Large intestine (tissue), 3 donors: ENCODE measurements at regions not wholly inside any gene's neighbourhood (a gene's known extent, or its start where the extent isn't known, plus 50 kb on each side); places are given as distances from the start of the nearest gene placed in this dataset.

Experiments
- DNase-seq, 2 donors: peaks; one replicate each; pipeline versions ENCODE4 v3.0.0 to v3.0.0-alpha.2; 2013
- H3K27ac ChIP-seq: one replicate; pipeline ENCODE4 v1.5.1; 2013; ENCODE audit warnings: low read length
- H3K27me3 ChIP-seq: 2 replicates; pipeline ENCODE4 v1.6.1; 2013; ENCODE audit warnings: low read length; ENCODE audit not compliant: control insufficient read depth, insufficient read depth
- H3K36me3 ChIP-seq: 2 replicates; pipeline ENCODE4 v1.6.1; 2013; ENCODE audit warnings: low read length; ENCODE audit not compliant: control insufficient read depth, insufficient read depth
- H3K4me1 ChIP-seq: one replicate; pipeline ENCODE4 v1.6.1; 2013; ENCODE audit warnings: low read length; ENCODE audit not compliant: control insufficient read depth, insufficient read depth
- H3K4me3 ChIP-seq: one replicate; pipeline ENCODE4 v1.5.1; 2013; ENCODE audit warnings: low read length
- H3K9me3 ChIP-seq: one replicate; pipeline ENCODE4 v1.6.1; 2013; ENCODE audit warnings: mild to moderate bottlenecking, low read depth, low read length, moderate library complexity; ENCODE audit not compliant: control insufficient read depth
- WGBS: methylation state at CpG from one replicate; pipeline ENCODE4 v1.1.5; 2013; ENCODE audit warnings: low lambda C conversion rate; ENCODE audit not compliant: insufficient coverage; 5-methylcytosine and 5-hydroxymethylcytosine counted together

DNA sequence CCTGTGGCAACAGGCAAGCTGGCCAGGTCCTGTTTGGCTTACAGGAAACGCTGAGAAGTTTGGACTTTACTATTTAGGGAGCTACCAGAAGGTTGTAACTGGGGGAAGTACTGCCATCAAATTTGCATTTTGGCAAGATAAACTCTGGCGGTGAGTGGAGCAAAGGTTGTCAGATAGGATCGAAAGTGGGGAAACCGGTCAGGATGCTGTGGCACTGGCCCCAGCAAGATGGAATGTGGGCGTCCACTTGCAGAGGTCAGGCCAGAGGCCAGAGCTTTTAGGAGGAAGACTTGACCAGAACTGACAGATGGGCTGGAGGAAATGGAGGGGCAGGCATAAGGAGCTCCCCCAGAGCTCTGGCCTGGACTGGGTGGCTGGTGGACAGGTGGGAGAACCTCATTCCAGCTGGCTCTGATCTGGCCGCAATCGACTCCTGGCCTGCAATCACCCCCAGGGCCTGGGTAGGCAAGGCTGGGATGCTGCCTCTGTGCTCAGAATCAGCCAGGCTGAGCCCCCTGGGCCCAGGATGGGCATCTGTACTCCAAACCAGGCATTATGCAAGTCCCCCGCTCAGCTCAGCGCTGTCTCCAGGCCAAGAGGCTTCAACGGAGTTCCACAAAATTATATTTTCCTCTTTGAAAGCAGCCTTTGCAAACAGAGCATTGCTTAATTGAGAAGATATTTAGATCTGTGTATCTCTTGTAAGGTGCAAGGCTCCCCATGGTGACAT, 178.3 kb upstream of the NECTIN1 start:
- peak overlapping the region; percentile 75 for H3K27ac ChIP-seq
- H3K36me3 ChIP-seq = no peaks in the 10 kb centered on the region
- H3K27me3 ChIP-seq = no peaks in the 10 kb centered on the region
- WGBS = no CpG with 5 or more reads among the region's 10 CpGs
- H3K9me3 ChIP-seq = no peaks in the 10 kb centered on the region
- peak; percentile 78 to 91 for DNase-seq
- peaks cover 84% of the 10 kb centered on the region for H3K4me1 ChIP-seq
- peak overlapping the region; percentile 5 for H3K4me3 ChIP-seq

DNA sequence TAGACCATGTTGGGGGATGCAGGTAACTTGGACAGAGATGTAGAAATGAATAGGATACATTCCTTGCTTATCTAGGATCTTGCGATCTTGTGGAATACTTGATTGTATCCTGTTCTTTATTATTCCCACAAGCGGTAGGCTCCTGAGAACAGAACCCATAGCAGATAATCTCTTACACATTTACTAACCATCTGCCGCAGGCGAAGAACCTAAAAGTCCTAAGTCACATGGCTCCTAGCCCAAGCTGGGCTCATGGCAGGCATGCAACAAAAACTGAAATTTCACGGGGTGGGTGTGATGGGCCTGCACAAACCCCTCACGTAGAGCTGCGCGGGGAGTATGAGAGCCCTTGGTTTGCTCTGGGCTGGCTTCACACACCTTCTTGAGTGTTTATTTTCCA, 177.4 kb upstream of the NECTIN1 start:
- WGBS = no CpG with 5 or more reads among the region's 8 CpGs
- Histone ChIP-seq H3K9me3 (no peaks in the 10 kb centered on the region), H3K4me1 (peaks cover 93% of the 10 kb centered on the region), H3K4me3 (no peak overlapping the region), H3K27ac (peak overlapping the region; percentile 75), H3K36me3 (no peaks in the 10 kb centered on the region), H3K27me3 (no peaks in the 10 kb centered on the region)
- DNase-seq = peak in 1 of 2 donors; percentile 39

DNA sequence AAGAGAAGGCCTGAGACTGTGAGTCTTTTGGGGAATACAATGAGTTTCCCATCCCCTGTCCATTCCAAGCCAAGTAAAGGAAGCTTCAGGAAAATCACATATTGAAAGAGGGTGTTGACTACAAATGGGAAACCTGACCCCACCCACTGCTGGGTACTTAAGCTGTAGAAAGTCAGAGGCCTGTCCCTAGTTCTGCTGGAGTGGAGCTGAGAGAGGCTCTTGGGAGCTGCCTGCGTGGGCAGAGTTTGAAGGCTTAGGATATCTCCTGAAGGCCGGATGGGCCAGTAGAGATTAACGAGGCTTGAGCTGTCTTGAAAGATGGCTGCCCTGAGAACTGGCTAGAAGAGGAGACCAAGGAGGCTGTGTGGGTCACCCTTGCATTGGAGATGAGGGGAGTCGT, 176.2 kb upstream of the NECTIN1 start:
- H3K4me3 ChIP-seq = peak overlapping the region; percentile 7
- H3K9me3 ChIP-seq = no peaks in the 10 kb centered on the region
- WGBS = no CpG with 5 or more reads among the region's 4 CpGs
- peak in 1 of 2 donors; percentile 33 for DNase-seq
- H3K27me3 ChIP-seq = no peaks in the 10 kb centered on the region
- H3K27ac ChIP-seq = peak overlapping the region; percentile 43
- no peaks in the 10 kb centered on the region for H3K36me3 ChIP-seq
- H3K4me1 ChIP-seq = peaks cover 82% of the 10 kb centered on the region

DNA sequence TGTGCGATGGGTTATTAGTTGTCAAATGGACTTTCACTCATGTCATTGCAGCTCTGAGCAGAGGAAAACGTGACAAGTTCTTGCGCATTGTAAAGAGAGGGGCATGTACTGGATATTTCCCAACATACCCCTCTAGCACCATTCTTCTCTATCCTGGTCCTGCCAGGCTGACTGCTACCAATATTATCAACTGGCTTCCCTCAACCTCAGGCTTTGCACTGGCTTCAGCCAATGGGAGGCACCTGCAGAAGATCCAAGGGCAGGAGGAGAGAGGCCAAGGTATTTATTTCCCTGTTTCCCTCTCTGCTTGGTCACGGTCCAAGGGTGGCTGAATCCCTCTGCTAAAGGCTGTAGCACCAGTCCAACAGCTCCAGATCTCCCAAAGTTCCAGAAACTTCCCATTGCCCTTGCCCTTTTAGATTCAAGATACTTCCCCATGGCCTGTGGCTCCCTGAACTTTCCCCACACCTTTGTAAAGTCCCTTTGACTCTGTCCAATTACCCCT, 175.6 kb upstream of the NECTIN1 start:
- H3K27ac ChIP-seq = peak overlapping the region; percentile 43
- peak; percentile 47 to 78 for DNase-seq

DNA sequence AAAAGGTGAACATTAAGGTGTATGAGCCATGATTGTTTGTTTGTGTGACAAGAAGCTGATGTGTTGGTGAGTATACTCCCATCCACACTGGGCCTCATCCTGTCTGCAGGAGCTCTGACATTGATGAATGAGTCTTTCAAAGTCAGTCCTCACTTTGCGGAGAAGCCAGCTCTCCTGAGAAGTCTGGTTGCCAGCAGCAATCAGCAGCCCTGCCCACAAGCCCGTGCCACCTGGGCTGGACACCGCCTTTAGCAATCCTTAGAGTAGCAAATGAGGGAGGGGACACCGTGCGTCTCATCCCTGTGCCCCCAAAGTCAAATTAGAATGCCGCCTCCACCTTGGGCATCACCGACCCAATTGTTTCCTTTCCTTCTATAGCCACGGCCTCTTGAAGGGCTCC, 174.8 kb upstream of the NECTIN1 start:
- WGBS = no CpG with 5 or more reads among the region's 8 CpGs
- Histone ChIP-seq H3K9me3 (no peaks in the 10 kb centered on the region), H3K4me3 (no peak overlapping the region), H3K27me3 (no peaks in the 10 kb centered on the region), H3K36me3 (no peaks in the 10 kb centered on the region), H3K4me1 (peaks cover 71% of the 10 kb centered on the region), H3K27ac (peak overlapping the region; percentile 62)
- DNase-seq = no peak

More for the DNA sequence above, 175.6 kb upstream of the NECTIN1 start:
- Histone ChIP-seq H3K36me3 (no peaks in the 10 kb centered on the region), H3K4me3 (no peak overlapping the region), H3K27me3 (no peaks in the 10 kb centered on the region), H3K9me3 (no peaks in the 10 kb centered on the region), H3K4me1 (peaks cover 78% of the 10 kb centered on the region)
- WGBS = no CpG with 5 or more reads among the region's 4 CpGs

DNA sequence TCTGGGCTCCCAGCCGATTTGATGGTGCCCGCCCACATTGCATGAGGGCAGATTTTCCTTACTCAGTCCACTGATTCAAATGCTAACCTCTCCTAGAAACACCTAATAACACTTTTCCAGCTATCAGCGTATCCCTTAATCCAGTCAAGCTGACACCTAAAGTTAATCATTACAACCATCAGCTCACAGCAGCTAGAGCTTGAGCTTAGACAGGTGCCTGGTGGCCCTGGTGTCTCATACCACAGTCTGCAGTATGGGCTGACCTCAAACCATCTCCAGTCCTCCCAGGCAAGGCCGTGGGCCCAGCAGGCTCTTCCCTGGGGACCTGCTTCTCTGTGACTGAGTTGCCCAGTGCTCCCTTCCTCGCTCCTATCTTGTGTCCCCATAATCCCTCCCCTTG, 174.4 kb upstream of the NECTIN1 start:
- DNase-seq = peak; percentile 42 to 70
- 60% methylated on average over 1 of the region's 5 CpGs for WGBS
- H3K4me3 ChIP-seq = no peak overlapping the region
- peak overlapping the region; percentile 62 for H3K27ac ChIP-seq
- no peaks in the 10 kb centered on the region for H3K9me3 ChIP-seq
- peaks cover 67% of the 10 kb centered on the region for H3K4me1 ChIP-seq
- no peaks in the 10 kb centered on the region for H3K27me3 ChIP-seq
- H3K36me3 ChIP-seq = no peaks in the 10 kb centered on the region

DNA sequence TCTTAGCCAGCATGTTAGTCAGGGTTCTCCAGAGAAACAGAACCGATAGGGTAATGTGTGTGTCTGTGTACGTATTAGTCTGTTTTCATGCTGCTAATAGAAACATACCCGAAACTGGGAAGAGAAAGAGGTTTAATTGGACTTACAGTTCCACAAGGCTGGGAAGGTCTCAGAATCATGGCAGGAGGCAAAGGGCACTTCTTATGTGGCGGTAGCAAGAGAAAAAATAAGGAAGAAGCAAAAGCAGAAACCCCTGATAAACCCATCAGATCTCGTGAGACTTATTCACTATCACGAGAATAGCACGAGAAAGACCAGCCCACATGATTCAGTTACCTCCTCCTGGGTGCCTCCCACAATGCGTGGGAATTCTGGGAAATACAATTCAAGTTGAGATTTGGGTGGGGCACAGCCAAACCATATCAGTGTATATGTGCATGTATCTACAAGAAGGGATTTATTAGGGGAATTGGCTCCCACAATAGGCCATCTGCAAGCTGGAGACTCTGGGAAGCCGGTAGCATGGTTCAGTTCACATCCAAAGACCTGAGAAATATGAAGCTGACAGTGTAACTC, 173.7 kb upstream of the NECTIN1 start:
- no peaks in the 10 kb centered on the region for H3K9me3 ChIP-seq
- peak overlapping the region; percentile 62 for H3K27ac ChIP-seq
- peak in 1 of 2 donors; percentile 76 for DNase-seq
- no peaks in the 10 kb centered on the region for H3K27me3 ChIP-seq
- H3K4me3 ChIP-seq = peak overlapping the region; percentile 22
- H3K4me1 ChIP-seq = peaks cover 61% of the 10 kb centered on the region
- no peaks in the 10 kb centered on the region for H3K36me3 ChIP-seq
- no CpG with 5 or more reads among the region's 9 CpGs for WGBS

DNA sequence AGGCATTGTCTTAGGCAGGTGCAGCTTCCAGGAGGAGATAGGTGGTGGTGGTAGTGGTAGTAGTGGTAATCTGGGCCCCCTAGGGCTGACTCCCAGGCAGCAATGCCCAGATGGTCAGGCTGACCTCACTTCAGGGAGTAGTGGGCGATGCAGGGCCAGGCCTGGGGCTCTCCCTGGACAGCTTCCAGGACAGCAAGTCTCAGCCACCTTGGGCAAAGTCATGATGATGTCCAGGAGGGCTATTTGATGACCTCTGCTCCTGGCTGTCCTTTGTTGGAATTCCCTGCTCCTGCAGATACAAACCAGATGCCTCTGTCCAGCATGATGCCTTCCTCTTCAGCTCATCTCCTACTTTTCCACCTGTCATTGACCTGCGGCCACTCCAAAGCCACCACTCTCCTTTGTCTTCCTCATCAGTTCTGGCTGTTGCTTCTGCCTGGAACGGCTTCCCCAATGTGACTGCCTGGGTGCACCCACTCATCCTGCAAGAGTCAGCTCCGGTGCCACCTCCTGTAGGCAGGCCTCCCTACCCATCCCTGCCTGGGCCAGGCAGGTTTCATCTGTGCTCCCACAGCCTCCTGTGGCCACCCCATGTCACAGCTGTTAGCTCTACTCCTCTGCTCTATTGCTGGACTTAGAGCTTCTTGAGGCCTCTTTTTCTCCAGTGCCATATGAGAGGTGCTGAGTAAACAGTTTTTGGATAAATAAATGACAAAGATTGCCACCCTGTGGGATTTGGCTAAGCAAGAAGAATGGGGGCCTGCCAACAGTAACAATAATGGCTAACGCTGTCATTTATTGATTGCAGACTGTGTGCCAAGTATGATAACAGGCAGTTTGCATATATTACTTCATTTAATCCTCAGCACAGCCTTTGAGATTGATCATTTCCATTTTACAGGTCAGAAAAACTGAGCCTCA, 172.9 kb upstream of the NECTIN1 start:
- DNase-seq = peak in 1 of 2 donors; percentile 40
- H3K27ac ChIP-seq = peak overlapping the region; percentile 62
- H3K4me1 ChIP-seq = peaks cover 53% of the 10 kb centered on the region
- H3K9me3 ChIP-seq = no peaks in the 10 kb centered on the region
- no peaks in the 10 kb centered on the region for H3K36me3 ChIP-seq
- peak overlapping the region; percentile 22 for H3K4me3 ChIP-seq
- WGBS = 100% methylated on average over 1 of the region's 5 CpGs
- no peaks in the 10 kb centered on the region for H3K27me3 ChIP-seq

DNA sequence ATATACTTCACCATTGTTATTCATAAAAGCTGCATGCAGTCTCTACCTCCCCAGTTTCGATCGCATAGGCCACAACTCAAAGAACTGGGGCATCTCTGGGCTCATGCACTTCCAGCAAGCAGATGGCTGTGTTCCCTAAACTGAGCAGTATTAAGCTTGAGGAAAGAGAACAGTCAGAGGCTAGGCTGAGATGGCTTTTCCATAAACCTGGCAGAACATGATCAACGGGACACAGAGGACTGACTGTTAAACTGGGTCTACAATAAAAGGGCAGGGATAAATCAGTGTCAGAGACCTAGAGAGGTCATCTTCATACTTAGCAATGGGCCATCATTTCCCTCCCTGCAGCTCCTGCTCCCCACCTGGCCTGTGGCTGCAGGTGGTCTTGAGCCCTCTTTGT, 171.0 kb upstream of the NECTIN1 start:
- no peak for DNase-seq
- H3K27ac ChIP-seq = no peak overlapping the region
- no CpG with 5 or more reads among the region's 3 CpGs for WGBS
- H3K4me1 ChIP-seq = peaks cover 36% of the 10 kb centered on the region
- no peaks in the 10 kb centered on the region for H3K9me3 ChIP-seq
- H3K27me3 ChIP-seq = no peaks in the 10 kb centered on the region
- H3K4me3 ChIP-seq = no peak overlapping the region
- H3K36me3 ChIP-seq = no peaks in the 10 kb centered on the region

DNA sequence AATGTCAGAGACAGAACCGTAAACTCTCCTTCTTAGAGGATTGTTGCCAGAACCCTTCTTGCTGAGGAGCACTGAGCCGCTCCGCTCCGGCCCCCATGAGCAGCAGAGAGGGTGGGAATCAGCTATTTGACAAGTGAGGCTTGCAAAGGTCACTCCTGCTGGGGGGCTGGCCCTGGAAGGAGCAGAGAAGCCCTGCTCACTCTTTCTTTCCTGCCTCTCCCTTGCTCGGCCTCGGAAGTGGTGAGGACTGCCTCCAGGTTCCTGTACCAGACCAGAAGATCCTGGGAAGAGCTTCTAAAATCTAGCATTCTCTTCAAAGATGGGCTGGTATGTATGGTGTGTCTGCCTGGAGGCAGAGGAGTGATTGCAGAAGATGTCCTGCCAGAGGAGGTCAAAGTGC, 168.6 kb upstream of the NECTIN1 start:
- no peaks in the 10 kb centered on the region for H3K9me3 ChIP-seq
- H3K4me1 ChIP-seq = peaks cover 12% of the 10 kb centered on the region
- no CpG with 5 or more reads among the region's 6 CpGs for WGBS
- H3K4me3 ChIP-seq = no peak overlapping the region
- H3K36me3 ChIP-seq = no peaks in the 10 kb centered on the region
- no peak for DNase-seq
- no peak overlapping the region for H3K27ac ChIP-seq
- H3K27me3 ChIP-seq = no peaks in the 10 kb centered on the region
